HEK293T (cell line): ENCODE measurements at regions not wholly inside any gene's neighbourhood (a gene's known extent, or its start where the extent isn't known, plus 50 kb on each side); places are given as distances from the start of the nearest gene placed in this dataset.
"Not testable (repeated sequence)": the region's sequence is repeated elsewhere in the genome, so short reads cannot be mapped to it uniquely, and the experiment has no call there.

Source experiments
- CTCF ChIA-PET: fragments of 350-600 bp; formaldehyde crosslinking; extraction: SDS; loops from one replicate; lab custom pipeline; 2021; ENCODE audit warnings: antibody characterized with exemption, inconsistent platforms; lab: Yijun Ruan, JAX
- POLR2A ChIA-PET: fragments of 350-600 bp; formaldehyde crosslinking; extraction: SDS; loops from one replicate; lab custom pipeline; 2020; ENCODE audit warnings: antibody characterized with exemption, inconsistent platforms; lab: Yijun Ruan, JAX
- DNase-seq: peaks from one replicate; pipeline ENCODE4 v3.0.0; 2012; ENCODE audit warnings: mixed read lengths; ENCODE audit errors: extremely low spot score
- ARNT ChIP-seq: fragments of 450-650 bp; IDR thresholded peaks from 2 replicates; pipeline ENCODE4 v1.6.1; 2017; ENCODE audit warnings: mild to moderate bottlenecking
- BHLHE40 ChIP-seq: fragments of 450-650 bp; IDR thresholded peaks from 2 replicates; pipeline ENCODE4 v1.6.1; 2016; ENCODE audit warnings: mild to moderate bottlenecking, moderate library complexity, borderline replicate concordance
- CTBP1 ChIP-seq: fragments of 450-650 bp; IDR thresholded peaks from 2 replicates; pipeline ENCODE4 v1.6.1; 2016; ENCODE audit warnings: borderline replicate concordance
- ELF4 ChIP-seq: fragments of 450-650 bp; IDR thresholded peaks from 2 replicates; pipeline ENCODE4 v1.6.1; 2017; ENCODE audit warnings: antibody characterized with exemption
- FOXA1 ChIP-seq: fragments of 450-650 bp; IDR thresholded peaks from 2 replicates; pipeline ENCODE4 v1.6.1; 2016; ENCODE audit warnings: mild to moderate bottlenecking
- FOXK2 ChIP-seq: fragments of 450-650 bp; IDR thresholded peaks from 2 replicates; pipeline ENCODE4 v1.6.1; 2016; ENCODE audit warnings: mild to moderate bottlenecking
- FOXM1 ChIP-seq: fragments of 450-650 bp; IDR thresholded peaks from 2 replicates; pipeline ENCODE4 v1.6.1; 2017; ENCODE audit warnings: mild to moderate bottlenecking, borderline replicate concordance
- HDGF ChIP-seq: fragments of 450-650 bp; IDR thresholded peaks from 2 replicates; pipeline ENCODE4 v1.6.1; 2017; ENCODE audit warnings: antibody characterized with exemption, borderline replicate concordance
- L3MBTL2 ChIP-seq: fragments of 450-650 bp; conservative IDR thresholded peaks from 2 replicates; pipeline ENCODE4 v1.6.1; 2016; ENCODE audit warnings: mild to moderate bottlenecking
- LEF1 ChIP-seq: fragments of 450-650 bp; IDR thresholded peaks from 2 replicates; pipeline ENCODE4 v1.6.1; 2017; ENCODE audit warnings: mild to moderate bottlenecking, borderline replicate concordance
- NFRKB ChIP-seq: fragments of 450-650 bp; IDR thresholded peaks from 2 replicates; pipeline ENCODE4 v1.6.1; 2016; ENCODE audit warnings: mild to moderate bottlenecking, moderate library complexity
- SP1 ChIP-seq: fragments of 450-650 bp; IDR thresholded peaks from 2 replicates; pipeline ENCODE4 v1.6.1; 2017
- SUZ12 ChIP-seq: fragments of 450-650 bp; IDR thresholded peaks from 2 replicates; pipeline ENCODE4 v1.6.1; 2016; ENCODE audit warnings: mild to moderate bottlenecking
- TARDBP ChIP-seq: fragments of 450-650 bp; IDR thresholded peaks from 2 replicates; pipeline ENCODE4 v1.6.1; 2016
- ZNF384 ChIP-seq: fragments of 450-650 bp; IDR thresholded peaks from 2 replicates; pipeline ENCODE4 v1.6.1; 2016
- TF ChIP-seq, protein P1 (sequence below): fragments of 450-650 bp; IDR thresholded peaks from 2 replicates; pipeline ENCODE4 v1.6.1; 2016

DNA sequence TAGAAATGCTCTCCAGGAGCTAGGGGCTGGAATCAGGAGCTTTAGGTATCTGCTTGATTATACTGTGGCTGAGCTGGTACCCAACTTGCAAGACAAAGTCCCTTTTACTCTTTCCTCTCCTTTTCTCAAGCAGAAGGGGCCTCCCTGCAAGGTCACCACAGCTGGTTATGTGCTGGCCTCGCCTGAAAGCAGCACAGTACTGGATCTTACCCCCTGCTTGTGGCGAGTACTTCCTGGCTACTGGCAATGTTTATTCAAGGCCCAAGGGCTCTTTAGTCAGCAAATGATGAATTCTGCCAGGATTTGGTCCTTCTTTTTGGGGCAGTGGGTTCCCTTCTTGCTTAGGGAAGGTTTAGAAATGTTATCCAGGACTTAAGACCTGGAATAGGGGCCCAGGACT is 234.6 kb downstream of the RAP2B start:
- no peak for DNase-seq
- POLR2A ChIA-PET: no interaction called here
- CTCF ChIA-PET: no interaction called here
- TF ChIP-seq, protein P1, sequence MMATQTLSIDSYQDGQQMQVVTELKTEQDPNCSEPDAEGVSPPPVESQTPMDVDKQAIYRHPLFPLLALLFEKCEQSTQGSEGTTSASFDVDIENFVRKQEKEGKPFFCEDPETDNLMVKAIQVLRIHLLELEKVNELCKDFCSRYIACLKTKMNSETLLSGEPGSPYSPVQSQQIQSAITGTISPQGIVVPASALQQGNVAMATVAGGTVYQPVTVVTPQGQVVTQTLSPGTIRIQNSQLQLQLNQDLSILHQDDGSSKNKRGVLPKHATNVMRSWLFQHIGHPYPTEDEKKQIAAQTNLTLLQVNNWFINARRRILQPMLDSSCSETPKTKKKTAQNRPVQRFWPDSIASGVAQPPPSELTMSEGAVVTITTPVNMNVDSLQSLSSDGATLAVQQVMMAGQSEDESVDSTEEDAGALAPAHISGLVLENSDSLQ: no peak
- no peak for TF ChIP-seq ELF4
- no peak for TF ChIP-seq HDGF
- no peak for TF ChIP-seq ARNT
- no peak for TF ChIP-seq BHLHE40
- TF ChIP-seq SP1: no peak
- no peak for TF ChIP-seq CTBP1
- no peak for TF ChIP-seq NFRKB
- no peak for TF ChIP-seq TARDBP
- no peak for TF ChIP-seq SUZ12
- TF ChIP-seq FOXK2: no peak
- TF ChIP-seq ZNF384: no peak
- TF ChIP-seq FOXM1: no peak

DNA sequence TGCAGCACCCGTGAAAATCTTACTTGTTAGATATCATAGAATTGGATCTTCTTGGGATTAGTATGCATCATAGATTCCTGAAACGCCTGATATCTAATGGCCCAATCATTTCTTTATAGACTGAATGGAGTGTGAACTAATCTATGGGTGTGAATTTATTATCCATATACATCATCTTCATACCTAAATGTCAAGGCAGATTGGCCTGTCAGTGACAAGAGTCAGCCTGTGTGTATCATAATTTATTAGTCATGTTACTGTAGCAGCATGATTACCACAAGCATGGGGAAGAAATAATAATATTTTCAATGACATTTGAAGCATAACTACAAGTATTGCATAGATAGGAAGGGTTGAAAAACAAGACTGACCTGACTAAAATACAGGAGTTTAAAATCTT is 235.8 kb downstream of the RAP2B start:
- TF ChIP-seq ARNT (no peak), ZNF384 (no peak), TARDBP (no peak), SP1 (no peak), L3MBTL2 (no peak), LEF1 (no peak)
- POLR2A ChIA-PET: no interaction called here
- no peak for DNase-seq
- CTCF ChIA-PET: no interaction called here

DNA sequence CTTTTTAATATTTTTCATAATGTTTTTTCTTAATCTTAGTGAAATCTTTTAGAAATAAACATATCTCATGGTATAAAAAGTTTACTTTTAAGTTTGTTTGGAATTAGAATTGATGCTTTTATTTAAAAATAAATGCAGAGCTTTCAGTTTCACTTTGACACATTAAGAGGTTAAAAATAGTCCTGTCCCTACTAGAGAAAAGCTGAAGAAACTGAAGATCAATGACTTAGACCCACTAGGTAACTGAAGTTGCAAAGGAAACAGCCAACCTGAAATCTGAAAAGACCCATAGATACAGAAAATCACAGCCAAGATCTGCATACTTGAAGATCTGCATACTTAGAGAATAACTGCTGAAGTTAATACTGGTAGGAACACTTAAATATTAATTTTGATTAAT is 237.6 kb downstream of the RAP2B start:
- TF ChIP-seq SP1: no peak
- TF ChIP-seq HDGF: no peak
- TF ChIP-seq FOXK2: no peak
- no peak for TF ChIP-seq ARNT
- no peak for TF ChIP-seq FOXA1
- no peak for TF ChIP-seq BHLHE40
- no peak for TF ChIP-seq ELF4
- TF ChIP-seq TARDBP: no peak
- no peak for DNase-seq
- ChIA-PET POLR2A (no interaction called here), CTCF (interaction anchor here (0.6 kb wide), 1 partner anchor 113 kb away, joined by 3 read pairs; no protein-coding TSS in a partner anchor)

DNA sequence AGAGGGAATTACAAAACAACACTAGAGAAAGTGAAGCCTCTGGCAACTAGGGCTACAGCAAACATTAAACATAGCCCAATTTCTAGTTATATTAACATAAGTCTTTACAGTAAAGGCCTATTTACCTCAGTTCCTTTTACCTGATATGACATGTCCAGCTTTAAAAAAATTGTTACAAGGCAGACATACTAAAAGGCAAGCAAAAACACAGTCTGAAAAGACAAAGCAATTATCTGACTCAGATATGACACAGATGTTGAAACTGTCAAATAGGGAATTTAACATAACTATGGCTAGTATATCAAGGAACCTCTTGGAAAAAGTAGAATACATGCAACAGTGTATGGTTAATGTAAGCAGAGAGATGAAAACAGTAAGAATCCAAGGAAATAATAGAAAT is 238.6 kb downstream of the RAP2B start:
- DNase-seq: no peak
- POLR2A ChIA-PET: no interaction called here

DNA sequence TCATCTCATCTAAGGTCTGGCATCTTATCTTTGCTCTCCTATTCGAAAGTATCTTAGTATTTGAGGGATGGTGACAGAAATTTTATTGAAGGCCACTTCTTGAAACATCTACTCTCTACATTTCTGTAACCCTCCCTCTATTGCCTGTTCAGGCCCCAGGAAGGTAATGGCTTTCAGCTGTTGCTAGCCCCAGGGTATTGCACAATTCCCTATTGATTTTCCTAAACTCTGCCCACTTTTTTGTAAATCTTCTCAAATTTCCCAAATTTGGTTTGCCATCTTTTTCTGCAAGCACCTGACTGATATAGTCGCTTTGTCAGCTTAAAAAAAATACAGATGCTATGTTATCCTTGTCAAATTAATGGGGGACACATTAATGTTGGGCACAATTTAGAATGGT is 242.1 kb downstream of the RAP2B start:
- CTCF ChIA-PET: no interaction called here
- DNase-seq: no peak

More for the DNA sequence above, 238.6 kb downstream of the RAP2B start:
- TF ChIP-seq SP1 (no peak), HDGF (no peak), ELF4 (no peak), FOXA1 (no peak), LEF1 (no peak), L3MBTL2 (no peak), CTBP1 (no peak), FOXM1 (no peak), BHLHE40 (no peak), SUZ12 (no peak), ZNF384 (no peak), ARNT (no peak), TARDBP (no peak), FOXK2 (no peak), NFRKB (no peak)
- TF ChIP-seq, protein P1: no peak
- CTCF ChIA-PET: no interaction called here

DNA sequence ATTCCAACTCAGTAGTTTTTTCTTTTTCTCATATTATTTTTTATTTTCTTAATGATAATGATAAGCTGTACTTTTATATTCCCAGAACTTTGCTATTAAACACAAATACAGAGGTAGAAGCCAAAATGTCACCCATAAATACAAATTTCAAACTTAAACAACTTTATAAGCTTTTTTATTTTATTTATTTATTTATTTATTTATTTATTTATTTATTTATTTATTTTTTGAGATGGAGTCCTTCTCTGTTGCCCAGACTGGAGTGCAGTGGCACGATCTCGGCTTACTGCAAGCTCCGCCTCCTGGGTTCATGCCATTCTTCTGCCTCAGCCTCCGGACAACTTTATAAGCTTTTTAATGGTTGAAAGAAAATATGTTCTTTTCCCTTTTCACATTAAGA is 243.3 kb downstream of the RAP2B start:
- CTCF ChIA-PET, POLR2A ChIA-PET: not testable (repeated sequence)

More for the DNA sequence above, 242.1 kb downstream of the RAP2B start:
- POLR2A ChIA-PET: no interaction called here
- no peak for TF ChIP-seq LEF1
- TF ChIP-seq CTBP1: no peak
- no peak for TF ChIP-seq ZNF384
- no peak for TF ChIP-seq L3MBTL2
- TF ChIP-seq, protein P1: no peak
- TF ChIP-seq FOXK2: no peak
- no peak for TF ChIP-seq FOXM1
- no peak for TF ChIP-seq HDGF
- TF ChIP-seq ELF4: no peak
- no peak for TF ChIP-seq NFRKB
- no peak for TF ChIP-seq SP1
- TF ChIP-seq SUZ12: no peak
- no peak for TF ChIP-seq BHLHE40
- TF ChIP-seq FOXA1: no peak
- TF ChIP-seq TARDBP: no peak
- no peak for TF ChIP-seq ARNT

DNA sequence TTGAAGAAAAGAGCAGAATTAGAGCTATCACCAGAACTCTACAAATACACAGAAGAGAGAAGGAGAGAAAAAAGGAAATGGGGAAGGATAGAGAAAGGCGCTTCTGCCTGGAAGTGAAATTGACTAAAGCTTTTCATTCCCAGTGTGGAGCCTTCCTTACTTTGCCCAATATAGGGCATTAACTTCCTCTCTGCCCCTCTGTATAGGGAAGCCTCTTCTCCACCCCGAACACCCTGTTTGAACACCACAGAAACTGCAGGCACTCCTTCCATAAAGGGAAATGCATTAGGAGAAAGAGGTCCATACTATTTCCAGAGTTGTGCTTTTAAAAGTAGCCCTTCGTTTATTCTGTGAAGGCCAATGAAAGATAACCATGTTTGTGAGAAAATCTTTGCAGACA is 248.5 kb downstream of the RAP2B start:
- ChIA-PET CTCF (no interaction called here), POLR2A (no interaction called here)
- DNase-seq: no peak
- TF ChIP-seq SP1 (no peak), ZNF384 (no peak), NFRKB (no peak), BHLHE40 (no peak), ARNT (no peak), LEF1 (no peak), FOXM1 (no peak), FOXK2 (no peak), SUZ12 (no peak), FOXA1 (no peak), HDGF (no peak), CTBP1 (no peak), ELF4 (no peak), L3MBTL2 (no peak), TARDBP (no peak)
- TF ChIP-seq, protein P1: no peak

More for the DNA sequence above, 243.3 kb downstream of the RAP2B start:
- not testable (repeated sequence) for DNase-seq
